Mesothelial cell of epicardium (in vitro differentiated cells): ENCODE measurements at regions not wholly inside any gene's neighbourhood (a gene's known extent, or its start where the extent isn't known, plus 50 kb on each side); places are given as distances from the start of the nearest gene placed in this dataset.

Source experiments
- DNase-seq, 2 experiments: peaks; one replicate each; pipeline ENCODE4 v3.0.0; 2021; ENCODE audit warnings: low spot score in 2 of 2; ENCODE audit not compliant: unreplicated experiment in 2 of 2
- H3K27ac Mint-ChIP-seq: 2 replicates; pipeline ENCODE4 v1.8.0; 2021; ENCODE audit warnings: mixed read lengths
- H3K27me3 Mint-ChIP-seq: 2 replicates; pipeline ENCODE4 v1.8.0; 2021; ENCODE audit warnings: low read depth, mixed read lengths
- H3K36me3 Mint-ChIP-seq: 2 replicates; pipeline ENCODE4 v1.8.0; 2021; ENCODE audit warnings: mixed read lengths
- H3K4me1 Mint-ChIP-seq: 2 replicates; pipeline ENCODE4 v1.8.0; 2021; ENCODE audit warnings: mixed read lengths
- H3K4me3 Mint-ChIP-seq: 2 replicates; pipeline ENCODE4 v1.8.0; 2021; ENCODE audit warnings: mild to moderate bottlenecking, moderate library complexity, mixed read lengths
- H3K9me3 Mint-ChIP-seq: 2 replicates; pipeline ENCODE4 v1.8.0; 2021; ENCODE audit warnings: mixed read lengths
- CTCF ChIP-seq: fragments of 200-600 bp; sonication (generic); IDR thresholded peaks from one replicate; pipeline ENCODE4 v1.5.0; 2021; ENCODE audit warnings: antibody characterized with exemption; ENCODE audit not compliant: unreplicated experiment

DNA sequence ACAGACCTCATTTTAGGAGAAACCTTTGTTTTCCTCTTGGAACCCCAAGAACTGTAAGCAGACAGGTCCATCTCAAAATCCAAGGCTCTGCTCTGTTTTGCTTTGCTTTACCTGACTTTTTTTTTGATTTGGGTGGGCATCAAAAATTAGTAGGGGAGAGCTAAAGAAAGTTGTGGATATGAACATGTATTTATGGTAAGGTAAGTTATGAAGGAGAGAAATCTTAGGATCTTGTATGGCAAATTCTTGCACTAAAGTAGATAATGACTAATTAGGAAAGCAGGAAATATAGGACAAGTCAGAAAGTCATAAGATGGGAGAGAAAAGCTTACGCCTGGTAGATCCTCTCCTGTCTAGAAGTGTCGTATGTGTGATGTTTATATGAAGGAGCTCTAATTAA is 116.1 kb upstream of the VPREB1 start:
- H3K27me3 Mint-ChIP-seq, result peaks cover 57% of the 10 kb centered on the region
- no peaks in the 10 kb centered on the region for H3K4me1 Mint-ChIP-seq
- TF ChIP-seq CTCF, result no peak

GRCh38 chr22:22127100-22127499 is 117.5 kb upstream of the VPREB1 start:
- Mint-ChIP-seq H3K27ac (no peak overlapping the region), H3K9me3 (no peaks in the 10 kb centered on the region), H3K4me1 (no peaks in the 10 kb centered on the region), H3K4me3 (no peak overlapping the region), H3K27me3 (peaks cover 69% of the 10 kb centered on the region), H3K36me3 (no peaks in the 10 kb centered on the region)
- no peak for DNase-seq
- no peak for TF ChIP-seq CTCF

More for the DNA sequence above, 116.1 kb upstream of the VPREB1 start:
- Mint-ChIP-seq H3K27ac (no peak overlapping the region), H3K9me3 (no peaks in the 10 kb centered on the region), H3K36me3 (no peaks in the 10 kb centered on the region), H3K4me3 (no peak overlapping the region)
- DNase-seq, result no peak

GRCh38 chr22:22125579-22126468 is 118.8 kb upstream of the VPREB1 start:
- H3K36me3 Mint-ChIP-seq, result no peaks in the 10 kb centered on the region
- TF ChIP-seq CTCF, result no peak
- no peaks in the 10 kb centered on the region for H3K9me3 Mint-ChIP-seq
- no peak for DNase-seq
- H3K27me3 Mint-ChIP-seq, result peaks cover 75% of the 10 kb centered on the region
- H3K4me1 Mint-ChIP-seq, result no peaks in the 10 kb centered on the region
- no peak overlapping the region for H3K27ac Mint-ChIP-seq
- no peak overlapping the region for H3K4me3 Mint-ChIP-seq

- no peaks in the 10 kb centered on the region for H3K9me3 Mint-ChIP-seq
- no peak for DNase-seq
- no peaks in the 10 kb centered on the region for H3K36me3 Mint-ChIP-seq
- H3K4me3 Mint-ChIP-seq, result no peak overlapping the region
- H3K27ac Mint-ChIP-seq, result no peak overlapping the region
- no peak for TF ChIP-seq CTCF
- no peaks in the 10 kb centered on the region for H3K4me1 Mint-ChIP-seq
- H3K27me3 Mint-ChIP-seq, result peaks cover 75% of the 10 kb centered on the region
These were observed 119.5 kb upstream of the VPREB1 start for GRCh38 chr22:22125028-22125578.

DNA sequence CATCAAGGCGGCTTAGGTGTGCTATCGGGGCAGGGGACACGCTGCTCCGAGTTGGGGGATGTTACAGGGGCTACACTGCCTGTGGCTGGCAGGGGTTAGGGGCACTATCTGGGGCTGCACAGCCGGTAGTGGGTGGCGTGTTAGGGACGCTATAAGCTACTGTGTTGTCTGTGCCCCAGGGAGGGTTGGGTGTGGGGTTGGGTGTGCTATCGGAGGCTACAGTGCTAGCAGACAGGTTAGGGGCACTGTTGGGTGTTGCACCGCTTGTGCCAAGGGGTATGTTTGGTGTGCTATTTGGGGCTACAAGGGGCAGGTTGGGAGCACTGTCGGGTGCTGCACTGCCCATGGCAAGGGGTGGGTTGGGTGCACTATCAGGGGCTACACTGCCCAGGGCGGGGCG is 120.2 kb upstream of the VPREB1 start:
- no peak overlapping the region for H3K4me3 Mint-ChIP-seq
- H3K4me1 Mint-ChIP-seq, result no peaks in the 10 kb centered on the region
- no peaks in the 10 kb centered on the region for H3K36me3 Mint-ChIP-seq
- H3K27ac Mint-ChIP-seq, result no peak overlapping the region
- peaks cover 70% of the 10 kb centered on the region for H3K27me3 Mint-ChIP-seq
- no peaks in the 10 kb centered on the region for H3K9me3 Mint-ChIP-seq
- DNase-seq, result no peak
- TF ChIP-seq CTCF, result no peak
